HuH-7 (cell line): ENCODE measurements at regions not wholly inside any gene's neighbourhood (a gene's known extent, or its start where the extent isn't known, plus 50 kb on each side); places are given as distances from the start of the nearest gene placed in this dataset.
A peak's percentile ranks its signal among the peaks of the same experiment; 100 is the strongest.
"Not testable (repeated sequence)": the region's sequence is repeated elsewhere in the genome, so short reads cannot be mapped to it uniquely, and the experiment has no call there.

Experiments used
- DNase-seq: peaks from one replicate; pipeline ENCODE4 v3.0.0; 2011; ENCODE audit warnings: low spot score

- DNase-seq, result no peak
Observed at GRCh38 chr2:125713533-125713932, 942.4 kb upstream of the GYPC start.

GRCh38 chr2:125721072-125721721, 934.8 kb upstream of the GYPC start:
- no peak for DNase-seq

GRCh38 chr2:125730921-125731320, 925.0 kb upstream of the GYPC start:
- DNase-seq, result no peak

GRCh38 chr2:125736306-125736705, 919.7 kb upstream of the GYPC start:
- DNase-seq, result no peak

- DNase-seq, result peak; percentile 22
Observed at GRCh38 chr2:125745514-125745913, 910.4 kb upstream of the GYPC start.

GRCh38 chr2:125746321-125747164, 909.4 kb upstream of the GYPC start:
- no peak for DNase-seq

- DNase-seq, result no peak
Observed at GRCh38 chr2:125747165-125747425, 908.9 kb upstream of the GYPC start.

GRCh38 chr2:125756431-125756830, 899.5 kb upstream of the GYPC start:
- no peak for DNase-seq

GRCh38 chr2:125796784-125797183, 859.2 kb upstream of the GYPC start:
- DNase-seq, result no peak

GRCh38 chr2:125797192-125797591, 858.8 kb upstream of the GYPC start:
- no peak for DNase-seq

- no peak for DNase-seq
Observed at GRCh38 chr2:125822746-125823145, 833.2 kb upstream of the GYPC start.

- not testable (repeated sequence) for DNase-seq
Observed at GRCh38 chr2:125825781-125826180, 830.2 kb upstream of the GYPC start.

GRCh38 chr2:125837128-125837527, 818.8 kb upstream of the GYPC start:
- no peak for DNase-seq

GRCh38 chr2:125837611-125838010, 818.3 kb upstream of the GYPC start:
- DNase-seq, result no peak

- DNase-seq, result no peak
Observed at GRCh38 chr2:125839945-125840344, 816.0 kb upstream of the GYPC start.

GRCh38 chr2:125842041-125842440, 813.9 kb upstream of the GYPC start:
- no peak for DNase-seq

- DNase-seq, result no peak
Observed at GRCh38 chr2:125850541-125850940, 805.4 kb upstream of the GYPC start.

- no peak for DNase-seq
Observed at GRCh38 chr2:125852364-125852763, 803.6 kb upstream of the GYPC start.

GRCh38 chr2:125853626-125854025, 802.3 kb upstream of the GYPC start:
- no peak for DNase-seq

GRCh38 chr2:125855204-125855603, 800.8 kb upstream of the GYPC start:
- DNase-seq, result no peak

- DNase-seq, result no peak
Observed at GRCh38 chr2:125857971-125858794, 797.8 kb upstream of the GYPC start.

GRCh38 chr2:125861461-125861860, 794.5 kb upstream of the GYPC start:
- no peak for DNase-seq

- no peak for DNase-seq
Observed at GRCh38 chr2:125867908-125868307, 788.0 kb upstream of the GYPC start.
